NT2/D1 (cell line): ENCODE measurements at regions not wholly inside any gene's neighbourhood (a gene's known extent, or its start where the extent isn't known, plus 50 kb on each side); places are given as distances from the start of the nearest gene placed in this dataset.

Experiments used
- YY1 ChIP-seq: IDR thresholded peaks from 2 replicates; pipeline ENCODE4 v1.6.1; 2011; ENCODE audit not compliant: insufficient read length, insufficient read depth
- ZNF274 ChIP-seq: IDR thresholded peaks from 2 replicates; pipeline ENCODE4 v1.6.1; 2011; ENCODE audit warnings: mild to moderate bottlenecking, low read depth, low read length

GRCh38 chr6:113339209-113339608, 517.9 kb upstream of the MARCKS start:
- TF ChIP-seq ZNF274 (no peak), YY1 (no peak)
